Karpas-422 (cell line): ENCODE measurements at regions not wholly inside any gene's neighbourhood (a gene's known extent, or its start where the extent isn't known, plus 50 kb on each side); places are given as distances from the start of the nearest gene placed in this dataset.

ENCODE experiments used
- DNase-seq: peaks from one replicate; pipeline ENCODE4 v3.0.0-alpha.2; 2015
- H2AFZ ChIP-seq: fragments of 200-600 bp; sonication (generic); 2 replicates; pipeline ENCODE4 v1.6.1; 2014; ENCODE audit warnings: antibody characterized with exemption, low read length, mixed read lengths
- H3K27ac ChIP-seq: fragments of 200-600 bp; sonication (generic); 2 replicates; pipeline ENCODE4 v1.5.1; 2014; ENCODE audit warnings: mild to moderate bottlenecking, low read length, moderate library complexity
- H3K27me3 ChIP-seq: fragments of 200-600 bp; sonication (generic); 2 replicates; pipeline ENCODE4 v1.6.1; 2014; ENCODE audit warnings: low read length, mixed read lengths
- H3K36me3 ChIP-seq: fragments of 200-600 bp; sonication (generic); 2 replicates; pipeline ENCODE4 v1.6.1; 2014; ENCODE audit warnings: low read length, mixed read lengths; ENCODE audit not compliant: insufficient read depth
- H3K4me1 ChIP-seq: fragments of 200-600 bp; sonication (generic); 2 replicates; pipeline ENCODE4 v1.6.1; 2014; ENCODE audit warnings: mild to moderate bottlenecking, low read length, mixed read lengths
- H3K4me2 ChIP-seq: fragments of 200-600 bp; sonication (generic); 2 replicates; pipeline ENCODE4 v1.6.1; 2014; ENCODE audit warnings: low read length, low read depth, mild to moderate bottlenecking; ENCODE audit not compliant: poor library complexity, severe bottlenecking
- H3K4me3 ChIP-seq: fragments of 200-600 bp; sonication (generic); 2 replicates; pipeline ENCODE4 v1.5.1; 2014; ENCODE audit warnings: mild to moderate bottlenecking, antibody characterized with exemption, low read length, mixed read lengths
- H3K79me2 ChIP-seq: fragments of 200-600 bp; sonication (generic); 2 replicates; pipeline ENCODE4 v1.6.1; 2014; ENCODE audit warnings: mild to moderate bottlenecking, low read length, mixed read lengths
- H3K9ac ChIP-seq: fragments of 200-600 bp; sonication (generic); 2 replicates; pipeline ENCODE4 v1.6.0; 2014; ENCODE audit warnings: low read length
- H3K9me2 ChIP-seq: fragments of 200-600 bp; sonication (generic), shearing (Covaris generic); replicated peaks from 2 replicates; pipeline ENCODE4 v1.6.0; 2014; ENCODE audit warnings: mild to moderate bottlenecking, low read length, moderate library complexity; ENCODE audit not compliant: insufficient read depth
- H3K9me3 ChIP-seq: fragments of 300-700, 200-600 bp; sonication (generic); 2 replicates; pipeline ENCODE4 v1.6.1; 2014; ENCODE audit warnings: low read length, mixed read lengths
- H4K20me1 ChIP-seq: fragments of 200-600 bp; sonication (generic); 2 replicates; pipeline ENCODE4 v1.6.1; 2014; ENCODE audit warnings: mild to moderate bottlenecking, antibody characterized with exemption, low read length, low read depth; ENCODE audit not compliant: insufficient read depth

DNA sequence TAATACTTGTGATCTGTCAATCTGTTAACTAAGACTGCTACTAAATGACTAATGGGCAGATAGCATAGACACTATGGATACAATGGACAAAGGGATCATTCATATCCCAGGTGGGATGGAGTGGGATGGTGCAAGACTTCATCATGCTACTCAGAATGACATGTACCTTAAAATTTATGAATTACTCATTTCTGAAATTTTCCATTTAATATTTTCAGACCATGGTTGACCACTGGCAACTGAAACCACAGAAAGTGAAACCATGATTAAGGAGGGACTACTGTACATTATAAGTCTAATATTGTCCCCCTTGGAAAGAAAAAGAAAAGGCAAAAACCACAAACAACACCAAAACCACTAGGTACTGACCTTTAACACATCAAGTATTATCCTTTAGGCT is 247.0 kb upstream of the SYT4 start:
- Histone ChIP-seq H3K9me3 (peaks cover 4% of the 10 kb centered on the region), H3K36me3 (no peaks in the 10 kb centered on the region), H3K9ac (no peak overlapping the region), H3K79me2 (no peaks in the 10 kb centered on the region), H3K27me3 (no peaks in the 10 kb centered on the region), H3K4me3 (no peak overlapping the region), H3K4me2 (no peak overlapping the region), H4K20me1 (no peaks in the 10 kb centered on the region), H3K27ac (no peak overlapping the region), H3K9me2 (no peaks in the 10 kb centered on the region), H2AFZ (no peak overlapping the region), H3K4me1 (no peaks in the 10 kb centered on the region)
- no peak for DNase-seq

DNA sequence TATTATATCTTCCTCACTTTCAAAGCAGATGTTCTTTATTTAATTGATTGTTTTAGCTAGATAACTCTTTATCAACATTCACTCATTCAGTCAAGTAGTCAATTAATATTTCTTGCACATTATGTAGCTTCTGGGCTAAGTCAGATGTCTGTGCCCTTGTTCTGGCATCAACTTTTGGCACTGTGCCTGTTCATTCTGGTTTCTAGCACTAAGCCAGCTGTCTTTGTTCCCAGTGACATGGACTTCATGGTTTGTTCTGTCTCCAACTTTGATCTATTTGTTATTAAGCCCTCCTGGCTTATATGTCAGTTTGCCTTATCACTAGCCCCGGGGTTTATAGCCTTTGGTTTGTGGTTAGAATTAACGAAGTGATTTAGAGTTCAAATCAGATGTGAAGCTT is 247.9 kb upstream of the SYT4 start:
- Histone ChIP-seq H3K4me3 (no peak overlapping the region), H3K9me3 (peaks cover 4% of the 10 kb centered on the region), H4K20me1 (no peaks in the 10 kb centered on the region), H3K9me2 (no peaks in the 10 kb centered on the region), H3K4me2 (no peak overlapping the region), H3K36me3 (no peaks in the 10 kb centered on the region), H3K27me3 (no peaks in the 10 kb centered on the region), H3K27ac (no peak overlapping the region), H2AFZ (no peak overlapping the region), H3K4me1 (no peaks in the 10 kb centered on the region), H3K79me2 (no peaks in the 10 kb centered on the region), H3K9ac (no peak overlapping the region)
- DNase-seq, result no peak

DNA sequence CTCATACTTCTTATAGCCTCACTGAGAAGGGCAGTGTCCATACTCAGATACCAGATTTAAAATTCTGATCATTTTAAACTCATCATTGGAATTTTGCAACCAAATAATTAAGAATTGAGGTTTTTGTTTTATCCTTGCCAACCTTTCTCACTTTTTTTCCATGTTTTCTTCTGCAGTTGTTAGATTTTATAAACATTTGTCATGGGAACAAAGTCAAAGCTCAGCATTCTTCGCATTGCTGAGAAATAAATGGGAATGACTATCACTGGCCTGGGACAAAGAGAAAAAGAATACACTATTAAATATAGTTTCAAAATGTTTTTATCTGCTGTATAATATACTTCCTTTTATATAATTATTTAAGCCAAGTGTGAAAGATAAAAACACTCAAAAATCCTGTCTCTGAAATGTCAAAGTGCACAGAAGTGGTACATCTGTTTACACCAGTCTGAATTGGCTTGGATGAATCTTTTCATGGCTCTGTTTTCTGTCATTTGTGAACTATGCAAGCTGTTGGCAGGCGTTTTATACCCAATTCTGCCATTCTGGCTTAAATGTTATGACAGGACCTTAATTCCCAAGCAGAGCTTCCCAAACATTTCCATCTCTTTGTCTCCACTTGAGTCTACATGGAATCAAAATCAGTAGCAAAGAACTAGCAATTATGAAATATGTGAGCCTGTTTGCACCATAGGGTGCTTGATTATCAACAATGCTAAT is 249.3 kb upstream of the SYT4 start:
- Histone ChIP-seq H3K4me1 (no peaks in the 10 kb centered on the region), H3K4me2 (no peak overlapping the region), H3K9me3 (peaks cover 4% of the 10 kb centered on the region), H3K36me3 (no peaks in the 10 kb centered on the region), H3K9ac (no peak overlapping the region), H3K27me3 (no peaks in the 10 kb centered on the region), H3K27ac (no peak overlapping the region), H3K79me2 (no peaks in the 10 kb centered on the region), H3K9me2 (no peaks in the 10 kb centered on the region), H2AFZ (no peak overlapping the region), H3K4me3 (no peak overlapping the region), H4K20me1 (no peaks in the 10 kb centered on the region)
- no peak for DNase-seq

DNA sequence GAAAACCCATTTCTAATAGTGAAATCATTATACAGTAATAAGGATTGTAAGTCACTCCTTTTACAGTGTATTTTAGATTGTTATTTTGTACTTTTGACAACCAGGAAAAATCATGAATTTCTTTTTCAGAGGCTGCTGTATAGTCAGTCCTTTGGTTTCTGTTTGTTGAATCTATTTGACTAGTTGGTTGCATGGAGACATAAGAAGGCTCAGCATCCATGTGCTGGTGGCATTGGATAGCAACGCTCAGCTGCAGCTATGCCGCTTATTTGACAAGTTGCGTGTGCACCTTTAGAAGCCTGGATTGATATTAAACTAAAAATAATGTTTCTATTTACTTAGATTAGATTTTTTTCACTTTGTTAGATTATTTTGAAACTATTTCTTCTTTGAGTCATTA is 254.1 kb upstream of the SYT4 start:
- no peak for DNase-seq
- no peak overlapping the region for H3K27ac ChIP-seq
- no peaks in the 10 kb centered on the region for H3K9me2 ChIP-seq
- no peak overlapping the region for H3K4me2 ChIP-seq
- no peaks in the 10 kb centered on the region for H4K20me1 ChIP-seq
- no peak overlapping the region for H3K4me3 ChIP-seq
- H3K9ac ChIP-seq, result no peak overlapping the region
- H2AFZ ChIP-seq, result no peak overlapping the region
- H3K27me3 ChIP-seq, result no peaks in the 10 kb centered on the region
- H3K79me2 ChIP-seq, result no peaks in the 10 kb centered on the region
- peaks cover 4% of the 10 kb centered on the region for H3K9me3 ChIP-seq
- H3K36me3 ChIP-seq, result no peaks in the 10 kb centered on the region
- no peaks in the 10 kb centered on the region for H3K4me1 ChIP-seq

DNA sequence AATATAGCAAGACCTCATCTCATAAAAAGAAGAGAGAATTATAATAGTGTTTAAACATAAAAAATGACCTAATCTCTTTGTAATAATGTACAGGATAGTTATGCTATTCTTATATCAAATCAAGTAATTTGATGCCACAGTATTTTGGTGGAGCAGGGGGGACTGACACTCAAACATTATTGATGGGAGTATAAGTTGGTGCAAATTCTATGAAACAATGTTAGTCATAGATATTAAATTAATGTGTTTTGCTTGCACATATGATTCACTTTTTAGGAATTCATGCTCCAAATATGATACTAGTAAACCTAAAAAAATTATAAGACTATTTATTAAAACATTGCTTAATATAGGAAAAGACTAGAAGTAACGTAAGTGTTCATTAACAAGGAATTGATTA is 256.1 kb upstream of the SYT4 start:
- Histone ChIP-seq H2AFZ (no peak overlapping the region), H3K9ac (no peak overlapping the region), H3K4me1 (no peaks in the 10 kb centered on the region), H3K27ac (no peak overlapping the region), H3K9me3 (no peaks in the 10 kb centered on the region; the same call in none of the 2 replicates), H3K27me3 (no peaks in the 10 kb centered on the region), H4K20me1 (no peaks in the 10 kb centered on the region), H3K4me3 (no peak overlapping the region), H3K36me3 (no peaks in the 10 kb centered on the region), H3K79me2 (no peaks in the 10 kb centered on the region), H3K9me2 (no peaks in the 10 kb centered on the region), H3K4me2 (no peak overlapping the region)
- DNase-seq, result no peak

DNA sequence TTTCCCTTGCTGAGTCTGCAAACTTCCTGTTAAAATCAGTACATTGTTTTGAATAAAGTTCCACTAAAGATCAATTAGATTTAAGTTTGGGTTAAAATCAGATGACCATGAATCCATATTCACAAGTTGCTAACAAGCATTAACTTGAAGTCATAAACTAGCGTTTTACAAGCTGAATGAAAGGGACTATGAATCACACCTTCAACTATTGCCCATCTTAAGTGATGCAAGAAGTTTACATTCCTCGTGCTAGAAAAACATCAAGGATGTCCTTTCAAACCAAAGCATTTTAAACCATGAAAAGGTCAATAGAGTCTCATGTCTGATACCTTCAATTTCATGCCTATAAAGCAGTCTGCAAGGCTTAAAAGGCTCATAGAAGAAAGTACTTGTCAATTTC is 257.2 kb upstream of the SYT4 start:
- Histone ChIP-seq H3K27ac (no peak overlapping the region), H3K9me2 (no peaks in the 10 kb centered on the region), H3K4me2 (no peak overlapping the region), H3K27me3 (no peaks in the 10 kb centered on the region), H3K4me3 (no peak overlapping the region), H2AFZ (no peak overlapping the region), H3K4me1 (no peaks in the 10 kb centered on the region), H3K9ac (no peak overlapping the region), H4K20me1 (no peaks in the 10 kb centered on the region), H3K79me2 (no peaks in the 10 kb centered on the region), H3K9me3 (no peaks in the 10 kb centered on the region; the same call in none of the 2 replicates), H3K36me3 (no peaks in the 10 kb centered on the region)
- no peak for DNase-seq

DNA sequence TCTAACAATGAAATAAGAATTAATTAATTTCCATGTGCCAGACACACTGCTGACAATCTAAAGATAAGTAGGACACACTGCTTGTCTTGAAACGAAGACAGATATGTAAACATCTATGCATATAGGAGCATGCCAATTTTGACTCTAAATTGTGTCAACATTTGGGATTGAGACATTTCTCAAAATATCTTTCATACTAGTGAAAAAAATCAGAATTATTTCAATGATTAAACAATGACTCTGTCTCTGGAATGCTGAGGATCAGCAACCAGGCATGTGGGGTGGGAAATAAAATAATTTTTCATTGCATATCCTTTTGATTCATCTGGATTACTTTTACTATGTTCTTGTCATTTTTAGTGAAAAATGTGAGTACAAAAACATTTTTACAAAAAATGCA is 262.6 kb upstream of the SYT4 start:
- Histone ChIP-seq H2AFZ (no peak overlapping the region), H4K20me1 (no peaks in the 10 kb centered on the region), H3K36me3 (no peaks in the 10 kb centered on the region), H3K9ac (no peak overlapping the region), H3K4me1 (no peaks in the 10 kb centered on the region), H3K9me3 (no peaks in the 10 kb centered on the region; the same call in none of the 2 replicates), H3K4me3 (no peak overlapping the region), H3K4me2 (no peak overlapping the region), H3K27ac (no peak overlapping the region), H3K27me3 (no peaks in the 10 kb centered on the region), H3K9me2 (no peaks in the 10 kb centered on the region), H3K79me2 (no peaks in the 10 kb centered on the region)
- no peak for DNase-seq

DNA sequence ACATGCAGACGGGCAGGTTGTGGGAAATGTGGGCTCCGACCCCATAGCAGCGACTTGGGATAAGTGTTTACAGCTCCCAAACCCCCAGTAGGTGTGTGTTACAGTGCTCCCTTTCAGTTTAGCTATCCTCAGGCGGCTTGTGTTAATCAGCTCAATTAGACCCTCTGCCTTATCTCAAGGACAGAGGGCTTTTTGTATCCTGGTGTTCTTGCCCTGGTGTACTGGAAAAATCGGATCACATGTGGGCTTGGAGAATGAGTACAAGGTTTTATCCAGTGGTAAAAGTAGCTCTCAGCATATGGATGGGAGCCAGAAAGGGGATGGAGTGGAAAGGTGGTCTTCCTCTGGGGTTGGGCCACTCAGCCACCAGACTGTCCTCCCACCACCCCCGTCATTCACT is 264.7 kb upstream of the SYT4 start:
- H3K27ac ChIP-seq, result no peak overlapping the region
- H3K4me1 ChIP-seq, result no peaks in the 10 kb centered on the region

More for the DNA sequence above, 264.7 kb upstream of the SYT4 start:
- Histone ChIP-seq H3K9me3 (no peaks in the 10 kb centered on the region; the same call in 1 of the 2 replicates), H3K9ac (no peak overlapping the region), H4K20me1 (no peaks in the 10 kb centered on the region), H2AFZ (no peak overlapping the region), H3K4me2 (no peak overlapping the region), H3K9me2 (no peaks in the 10 kb centered on the region), H3K27me3 (no peaks in the 10 kb centered on the region), H3K36me3 (no peaks in the 10 kb centered on the region), H3K79me2 (no peaks in the 10 kb centered on the region), H3K4me3 (no peak overlapping the region)
- no peak for DNase-seq
